Upper lobe of right lung (tissue), 1 donor: ENCODE measurements at regions not wholly inside any gene's neighbourhood (a gene's known extent, or its start where the extent isn't known, plus 50 kb on each side); places are given as distances from the start of the nearest gene placed in this dataset.
A peak's percentile ranks its signal among the peaks of the same experiment; 100 is the strongest.
"Not testable (repeated sequence)": the region's sequence is repeated elsewhere in the genome, so short reads cannot be mapped to it uniquely, and the experiment has no call there.

Experiments
- ATAC-seq: fragments of 200-7000 bp; cut with Tn5 transposase; one replicate; pipeline ENCODE4 v1.9.1; 2020; ENCODE audit warnings: mild to moderate bottlenecking, moderate library complexity
- DNase-seq: peaks from one replicate; pipeline ENCODE4 v3.0.0-alpha.2; 2020
- H3K27ac ChIP-seq: fragments of 200-600 bp; one replicate; pipeline ENCODE4 v1.8.0; 2022
- H3K27me3 ChIP-seq: fragments of 200-600 bp; one replicate; pipeline ENCODE4 v1.8.0; 2022; ENCODE audit warnings: mild to moderate bottlenecking
- H3K36me3 ChIP-seq: fragments of 200-600 bp; one replicate; pipeline ENCODE4 v1.8.0; 2022
- H3K4me1 ChIP-seq: fragments of 200-600 bp; one replicate; pipeline ENCODE4 v1.8.0; 2022
- H3K4me3 ChIP-seq: fragments of 200-600 bp; one replicate; pipeline ENCODE4 v1.8.0; 2022; ENCODE audit warnings: mild to moderate bottlenecking
- H3K9me3 ChIP-seq: fragments of 200-600 bp; one replicate; pipeline ENCODE4 v1.8.0; 2022
- CTCF ChIP-seq: fragments of 200-600 bp; IDR thresholded peaks from one replicate; pipeline ENCODE4 v1.8.0; 2022; ENCODE audit warnings: antibody characterized with exemption
- intact Hi-C: fragments of 100-400 bp; cut with DNase I; formaldehyde crosslinking; loops from one replicate; pipeline ENCODE4 v1.11.0; 2022
- donor health status: DM: no; HTN: yes; CAD: no; lungs with severe emphysema.

GRCh38 chr2:185279999-185280398 lies 458.6 kb upstream of the FSIP2 start:
- intact Hi-C loops = no loop called here
- Histone ChIP-seq H3K27ac (no peak overlapping the region), H3K36me3 (no peaks in the 10 kb centered on the region), H3K4me3 (no peak overlapping the region), H3K4me1 (no peaks in the 10 kb centered on the region), H3K9me3 (no peaks in the 10 kb centered on the region), H3K27me3 (no peaks in the 10 kb centered on the region)
- DNase-seq = no peak
- no peak for ATAC-seq
- TF ChIP-seq CTCF = peak; percentile 24

GRCh38 chr2:185284696-185285095 lies 453.9 kb upstream of the FSIP2 start:
- Histone ChIP-seq H3K4me1 (no peaks in the 10 kb centered on the region), H3K4me3 (no peak overlapping the region), H3K9me3 (no peaks in the 10 kb centered on the region), H3K27ac (no peak overlapping the region), H3K27me3 (no peaks in the 10 kb centered on the region), H3K36me3 (no peaks in the 10 kb centered on the region)
- intact Hi-C loops = no loop called here
- no peak for TF ChIP-seq CTCF
- ATAC-seq (no peak), DNase-seq (no peak)

GRCh38 chr2:185290012-185290411 lies 448.6 kb upstream of the FSIP2 start:
- H3K4me3 ChIP-seq, H3K36me3 ChIP-seq, H3K9me3 ChIP-seq, H3K27me3 ChIP-seq, DNase-seq, H3K27ac ChIP-seq, intact Hi-C loops, H3K4me1 ChIP-seq, ATAC-seq: not testable (repeated sequence)

- Histone ChIP-seq H3K9me3 (no peaks in the 10 kb centered on the region), H3K4me3 (no peak overlapping the region), H3K4me1 (no peaks in the 10 kb centered on the region), H3K27ac (no peak overlapping the region), H3K36me3 (no peaks in the 10 kb centered on the region), H3K27me3 (no peaks in the 10 kb centered on the region)
- peak; percentile 57 for TF ChIP-seq CTCF
- peak; percentile 63 for DNase-seq
- peak; percentile 71 for ATAC-seq
- intact Hi-C loops = no loop called here
These were observed 447.5 kb upstream of the FSIP2 start for GRCh38 chr2:185291035-185291647.

- no peaks in the 10 kb centered on the region for H3K36me3 ChIP-seq
These were observed 438.7 kb upstream of the FSIP2 start for GRCh38 chr2:185299867-185300266.

GRCh38 chr2:185306119-185306518 lies 432.5 kb upstream of the FSIP2 start:
- H3K4me1 ChIP-seq = no peaks in the 10 kb centered on the region
- no peaks in the 10 kb centered on the region for H3K27me3 ChIP-seq
- ATAC-seq = no peak
- intact Hi-C loops = no loop called here
- no peak overlapping the region for H3K4me3 ChIP-seq
- H3K27ac ChIP-seq = no peak overlapping the region
- TF ChIP-seq CTCF = no peak
- no peaks in the 10 kb centered on the region for H3K9me3 ChIP-seq
- DNase-seq = no peak
- no peaks in the 10 kb centered on the region for H3K36me3 ChIP-seq

More at GRCh38 chr2:185299867-185300266, 438.7 kb upstream of the FSIP2 start:
- Histone ChIP-seq H3K9me3 (no peaks in the 10 kb centered on the region), H3K27me3 (no peaks in the 10 kb centered on the region), H3K27ac (no peak overlapping the region), H3K4me3 (no peak overlapping the region), H3K4me1 (no peaks in the 10 kb centered on the region)
- intact Hi-C loops = no loop called here
- ATAC-seq (peak; percentile 17), DNase-seq (no peak)
- no peak for TF ChIP-seq CTCF
